ENCODE measurements at regions not wholly inside any gene's neighbourhood (a gene's known extent, or its start where the extent isn't known, plus 50 kb on each side); places are given as distances from the start of the nearest gene placed in this dataset.
"Not testable (repeated sequence)": the region's sequence is repeated elsewhere in the genome, so short reads cannot be mapped to it uniquely, and the experiment has no call there.

DNA sequence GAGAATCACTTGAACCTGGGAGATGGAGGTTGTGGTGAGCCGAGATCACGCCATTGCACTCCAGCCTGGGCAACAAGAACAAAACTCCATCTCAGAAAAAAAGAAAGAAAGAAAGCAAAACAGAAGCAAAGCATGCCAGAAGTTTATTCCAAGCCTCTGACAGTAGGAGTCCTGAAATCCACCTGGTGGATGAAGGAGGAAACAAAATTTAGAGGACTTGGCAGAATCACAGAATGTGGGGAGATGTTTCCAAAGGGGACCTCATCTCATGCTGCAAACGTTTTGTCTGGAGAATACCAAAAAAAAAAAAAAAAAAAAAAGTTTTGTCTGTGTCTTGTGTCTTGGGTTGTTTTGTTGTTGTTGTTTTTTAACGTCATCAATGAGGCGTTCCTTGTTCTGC lies 141.1 kb upstream of the RRN3 start:
- TF ChIP-seq, protein P1, sequence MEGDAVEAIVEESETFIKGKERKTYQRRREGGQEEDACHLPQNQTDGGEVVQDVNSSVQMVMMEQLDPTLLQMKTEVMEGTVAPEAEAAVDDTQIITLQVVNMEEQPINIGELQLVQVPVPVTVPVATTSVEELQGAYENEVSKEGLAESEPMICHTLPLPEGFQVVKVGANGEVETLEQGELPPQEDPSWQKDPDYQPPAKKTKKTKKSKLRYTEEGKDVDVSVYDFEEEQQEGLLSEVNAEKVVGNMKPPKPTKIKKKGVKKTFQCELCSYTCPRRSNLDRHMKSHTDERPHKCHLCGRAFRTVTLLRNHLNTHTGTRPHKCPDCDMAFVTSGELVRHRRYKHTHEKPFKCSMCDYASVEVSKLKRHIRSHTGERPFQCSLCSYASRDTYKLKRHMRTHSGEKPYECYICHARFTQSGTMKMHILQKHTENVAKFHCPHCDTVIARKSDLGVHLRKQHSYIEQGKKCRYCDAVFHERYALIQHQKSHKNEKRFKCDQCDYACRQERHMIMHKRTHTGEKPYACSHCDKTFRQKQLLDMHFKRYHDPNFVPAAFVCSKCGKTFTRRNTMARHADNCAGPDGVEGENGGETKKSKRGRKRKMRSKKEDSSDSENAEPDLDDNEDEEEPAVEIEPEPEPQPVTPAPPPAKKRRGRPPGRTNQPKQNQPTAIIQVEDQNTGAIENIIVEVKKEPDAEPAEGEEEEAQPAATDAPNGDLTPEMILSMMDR (IDR thresholded peaks at IDR 0.05) = not testable (repeated sequence)
- not testable (repeated sequence) for TF ChIP-seq POLR2A (IDR thresholded peaks at IDR 0.05)

Measured in breast epithelium (tissue), 3 donors.